HCT116 (cell line): ENCODE measurements at regions not wholly inside any gene's neighbourhood (a gene's known extent, or its start where the extent isn't known, plus 50 kb on each side); places are given as distances from the start of the nearest gene placed in this dataset.

ENCODE experiments used
- ATAC-seq: fragments of 200-7000 bp; cut with Tn5 transposase; 2 replicates; pipeline ENCODE4 v1.9.1; 2020; ENCODE audit warnings: mild to moderate bottlenecking, moderate library complexity
- BruUV-seq: library from RNA; stranded (reverse); fragments of 400-500 nt; replicated peaks from 2 replicates; lab custom pipeline; 2021; lab: Mats Ljungman, UMichigan
- CTCF ChIA-PET: fragments of 300-600 bp; sonication (Branson Sonifier 250); formaldehyde crosslinking; loops from one replicate; lab custom pipeline; 2021; ENCODE audit warnings: antibody characterized with exemption; lab: Charles Lee
- POLR2A ChIA-PET: fragments of 300-600, 350-600 bp; sonication (Branson Sonifier 250); formaldehyde crosslinking; loops from one replicate; lab custom pipeline; 2021; ENCODE audit warnings: antibody characterized with exemption; lab: Charles Lee
- RAD21 ChIA-PET, 2 experiments: fragments of 300-600 bp; sonication (Branson Sonifier 250); formaldehyde crosslinking; loops; one replicate each; lab custom pipeline; 2023; ENCODE audit warnings: low total read pairs in 2 of 2; ENCODE audit not compliant: uncharacterized antibody in 2 of 2, unreplicated experiment in 2 of 2, low non-redundant PET in 1 of 2; lab: Charles Lee
- DNase-seq: peaks from one replicate; pipeline ENCODE4 v3.0.0-alpha.2; 2010; ENCODE audit warnings: low read depth, low spot score
- H2AFZ ChIP-seq: fragments of 200-600 bp; shearing (Covaris generic), sonication (generic); 2 replicates; pipeline ENCODE4 v1.6.1; 2017; ENCODE audit warnings: low read depth, mixed run types, mixed read lengths, antibody characterized with exemption, low read length; ENCODE audit not compliant: poor library complexity, severe bottlenecking
- H3K27ac ChIP-seq: 2 replicates; pipeline ENCODE4 v1.5.1; 2012; ENCODE audit warnings: low read depth, low read length
- H3K27me3 ChIP-seq: fragments of 200-600 bp; sonication (generic); 2 replicates; pipeline ENCODE4 v1.6.1; 2016; ENCODE audit warnings: mixed run types, low read length, mixed read lengths; ENCODE audit not compliant: insufficient read depth
- H3K36me3 ChIP-seq, 2 experiments: fragments of 200-500 bp in 1 of 2; fragments of 200-600 bp in 1 of 2; sonication (Bioruptor generic) in 1 of 2; sonication (generic) in 1 of 2; 2 replicates each; pipeline versions ENCODE4 v1.5.1 to v1.6.1; 2014 to 2016; ENCODE audit warnings: low read length in 2 of 2, inconsistent platforms in 1 of 2, mixed read lengths in 1 of 2, mixed run types in 1 of 2; ENCODE audit not compliant: insufficient read depth in 2 of 2, control insufficient read depth in 1 of 2
- H3K4me1 ChIP-seq, 2 experiments: fragments of 200-600 bp in 1 of 2; sonication (generic) in 1 of 2; 2 replicates each; pipeline versions ENCODE4 v1.5.1 to v1.6.1; 2012 to 2017; ENCODE audit warnings: low read length in 2 of 2, inconsistent platforms in 1 of 2, mild to moderate bottlenecking in 1 of 2, mixed read lengths in 1 of 2, mixed run types in 1 of 2, moderate library complexity in 1 of 2; ENCODE audit not compliant: insufficient read depth in 2 of 2, control insufficient read depth in 1 of 2
- H3K4me2 ChIP-seq: fragments of 200-600 bp; sonication (generic); 2 replicates; pipeline ENCODE4 v1.6.1; 2017; ENCODE audit warnings: mixed run types, low read length, mixed read lengths
- H3K4me3 ChIP-seq, 2 experiments: fragments of 200-600 bp in 1 of 2; sonication (generic) in 1 of 2; replicated peaks in 1 of 2; 2 replicates each; pipeline ENCODE4 v1.5.1; 2011 to 2016; ENCODE audit warnings: low read length in 2 of 2, control low read depth in 1 of 2, low read depth in 1 of 2, mild to moderate bottlenecking in 1 of 2, mixed read lengths in 1 of 2, mixed run types in 1 of 2
- H3K79me2 ChIP-seq: fragments of 200-600 bp; sonication (generic); 2 replicates; pipeline ENCODE4 v1.6.1; 2017; ENCODE audit warnings: mild to moderate bottlenecking, mixed run types, low read length, moderate library complexity, mixed read lengths; ENCODE audit not compliant: insufficient read depth
- H3K9ac ChIP-seq: fragments of 200-600 bp; sonication (generic); 2 replicates; pipeline ENCODE4 v1.6.1; 2016; ENCODE audit warnings: low read length, mixed read lengths
- H3K9me2 ChIP-seq: fragments of 200-600 bp; sonication (generic), shearing (Covaris generic); 2 replicates; pipeline ENCODE4 v1.6.1; 2017; ENCODE audit warnings: mixed run types, mild to moderate bottlenecking, moderate library complexity; ENCODE audit not compliant: insufficient read depth
- H3K9me3 ChIP-seq, 2 experiments: fragments of 200-500 bp in 1 of 2; fragments of 200-600 bp in 1 of 2; sonication (Bioruptor generic) in 1 of 2; sonication (generic) in 1 of 2; 2 replicates each; pipeline ENCODE4 v1.6.1; 2014 to 2017; ENCODE audit warnings: low read length in 2 of 2, mixed read lengths in 2 of 2, inconsistent platforms in 1 of 2, low read depth in 1 of 2, mild to moderate bottlenecking in 1 of 2, mixed run types in 1 of 2, moderate library complexity in 1 of 2; ENCODE audit not compliant: control insufficient read depth in 1 of 2, insufficient read depth in 1 of 2
- H4K20me1 ChIP-seq: fragments of 200-600 bp; sonication (generic), shearing (Covaris generic); 2 replicates; pipeline ENCODE4 v1.6.1; 2017; ENCODE audit warnings: mixed run types, mild to moderate bottlenecking, moderate library complexity; ENCODE audit not compliant: insufficient read depth
- ATF3 ChIP-seq: IDR thresholded peaks from 2 replicates; pipeline ENCODE4 v1.6.1; 2012
- CTCF ChIP-seq, 3 experiments: fragments of 200-600 bp in 1 of 3; sonication (generic) in 1 of 3; IDR thresholded peaks in 2 of 3; conservative IDR thresholded peaks in 1 of 3; 2 replicates each; pipeline ENCODE4 v1.5.1; 2012 to 2017; ENCODE audit warnings: low read depth in 2 of 3, low read length in 2 of 3, antibody characterized with exemption in 1 of 3, borderline replicate concordance in 1 of 3, control low read depth in 1 of 3, mild to moderate bottlenecking in 1 of 3, mixed read lengths in 1 of 3, mixed run types in 1 of 3, moderate library complexity in 1 of 3; ENCODE audit not compliant: insufficient read depth in 1 of 3
- ELF1 ChIP-seq: IDR thresholded peaks from 2 replicates; pipeline ENCODE4 v1.6.1; 2012; ENCODE audit warnings: low read depth, borderline replicate concordance
- RAD21 ChIP-seq: IDR thresholded peaks from 2 replicates; pipeline ENCODE4 v1.6.1; 2012; ENCODE audit warnings: low read depth, mild to moderate bottlenecking
- SP1 ChIP-seq: IDR thresholded peaks from 2 replicates; pipeline ENCODE4 v1.6.1; 2012; ENCODE audit warnings: low read depth
- intact Hi-C: fragments of 100-400 bp; cut with micrococcal nuclease; formaldehyde crosslinking; loops from 2 replicates; pipeline ENCODE4 v1.10.0; 2022

- TF ChIP-seq CTCF (IDR thresholded peaks at IDR 0.05 in 2 of 3, conservative IDR thresholded peaks at IDR 0.05 in 1 of 3; ENCODE audit: borderline replicate concordance in 1 of 3, insufficient read depth in 1 of 3, low read depth in 2 of 3, low read length in 2 of 3): no peak
Measured at GRCh38 chr16:87143661-87144121, 173.5 kb downstream of the C16orf95 start (continued).

GRCh38 chr16:87144232-87144631 lies 173.0 kb downstream of the C16orf95 start:
- Histone ChIP-seq H3K4me1 (peaks cover 13 to 33% of the 10 kb centered on the region in 2 experiments), H3K36me3 (no peaks in the 10 kb centered on the region), H3K4me3 (no peak overlapping the region), H3K27ac (no peak overlapping the region), H3K9me2 (no peaks in the 10 kb centered on the region), H4K20me1 (no peaks in the 10 kb centered on the region), H2AFZ (no peak overlapping the region), H3K4me2 (no peak overlapping the region), H3K79me2 (no peaks in the 10 kb centered on the region), H3K27me3 (no peaks in the 10 kb centered on the region), H3K9ac (no peak overlapping the region), H3K9me3 (no peaks in the 10 kb centered on the region)
- intact Hi-C loops: no loop called here
- BruUV-seq: no TSS peak
- no peak for ATAC-seq
- ChIA-PET CTCF (no interaction called here), RAD21 (no interaction called here), POLR2A (no interaction called here)
- DNase-seq: no peak
- no peak for TF ChIP-seq ELF1
- no peak for TF ChIP-seq RAD21
- no peak for TF ChIP-seq SP1
- no peak for TF ChIP-seq ATF3
